NB4 (cell line): ENCODE measurements at regions not wholly inside any gene's neighbourhood (a gene's known extent, or its start where the extent isn't known, plus 50 kb on each side); places are given as distances from the start of the nearest gene placed in this dataset.

Experiments used
- POLR2A ChIP-seq: IDR thresholded peaks from 2 replicates; pipeline ENCODE4 v1.6.1; 2011; ENCODE audit warnings: mild to moderate bottlenecking; ENCODE audit not compliant: insufficient read length; ENCODE audit errors: extremely low read depth
- TF ChIP-seq, protein P1 (sequence below): IDR thresholded peaks from one replicate; pipeline ENCODE4 v1.5.1; 2012; ENCODE audit warnings: low read depth, low read length

DNA sequence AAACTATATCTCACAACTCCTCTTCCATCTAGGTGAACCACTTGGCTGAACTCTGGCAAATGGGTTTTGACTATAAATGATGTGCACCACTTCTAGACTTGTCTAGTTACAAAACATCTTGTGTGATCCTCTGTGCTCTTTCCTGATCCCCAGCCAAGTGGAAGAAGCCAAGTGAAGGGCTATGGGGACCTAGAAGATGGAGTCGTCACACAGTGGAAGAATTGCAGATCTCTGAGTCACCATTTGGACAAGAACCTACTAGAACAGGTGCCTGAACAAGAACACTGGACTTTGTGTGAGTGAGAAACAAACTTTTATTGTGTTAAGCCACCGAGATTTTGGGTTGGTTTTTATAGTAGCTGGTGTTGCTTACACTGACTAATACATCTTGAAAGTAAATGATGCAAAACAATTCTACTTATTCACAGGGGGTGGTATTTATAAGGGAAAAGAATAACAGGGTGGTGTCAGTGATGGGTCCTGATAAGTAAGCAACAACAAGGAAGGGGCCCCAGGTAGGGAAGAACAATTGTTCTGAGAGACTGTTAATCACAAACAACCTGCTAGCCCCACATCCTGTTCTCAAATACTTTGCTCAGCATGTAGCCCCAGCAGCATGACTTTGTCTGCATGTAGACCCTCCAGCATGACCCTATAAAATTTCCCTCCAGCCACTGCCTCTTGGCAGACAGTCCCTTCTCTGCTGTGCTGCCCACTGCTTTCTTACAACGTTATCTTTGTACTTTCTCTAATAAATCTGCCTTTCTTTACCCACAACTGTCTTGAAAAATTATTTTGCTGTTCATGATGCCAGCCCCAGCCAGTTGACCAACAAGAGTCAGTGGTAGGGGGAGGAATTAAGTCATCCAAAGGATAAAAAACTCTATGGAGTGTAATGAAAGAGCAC lies 280.7 kb upstream of the PLET1 start:
- TF ChIP-seq POLR2A: no peak
- TF ChIP-seq, protein P1, sequence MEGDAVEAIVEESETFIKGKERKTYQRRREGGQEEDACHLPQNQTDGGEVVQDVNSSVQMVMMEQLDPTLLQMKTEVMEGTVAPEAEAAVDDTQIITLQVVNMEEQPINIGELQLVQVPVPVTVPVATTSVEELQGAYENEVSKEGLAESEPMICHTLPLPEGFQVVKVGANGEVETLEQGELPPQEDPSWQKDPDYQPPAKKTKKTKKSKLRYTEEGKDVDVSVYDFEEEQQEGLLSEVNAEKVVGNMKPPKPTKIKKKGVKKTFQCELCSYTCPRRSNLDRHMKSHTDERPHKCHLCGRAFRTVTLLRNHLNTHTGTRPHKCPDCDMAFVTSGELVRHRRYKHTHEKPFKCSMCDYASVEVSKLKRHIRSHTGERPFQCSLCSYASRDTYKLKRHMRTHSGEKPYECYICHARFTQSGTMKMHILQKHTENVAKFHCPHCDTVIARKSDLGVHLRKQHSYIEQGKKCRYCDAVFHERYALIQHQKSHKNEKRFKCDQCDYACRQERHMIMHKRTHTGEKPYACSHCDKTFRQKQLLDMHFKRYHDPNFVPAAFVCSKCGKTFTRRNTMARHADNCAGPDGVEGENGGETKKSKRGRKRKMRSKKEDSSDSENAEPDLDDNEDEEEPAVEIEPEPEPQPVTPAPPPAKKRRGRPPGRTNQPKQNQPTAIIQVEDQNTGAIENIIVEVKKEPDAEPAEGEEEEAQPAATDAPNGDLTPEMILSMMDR: no peak
